H1 (cell line): ENCODE measurements at regions not wholly inside any gene's neighbourhood (a gene's known extent, or its start where the extent isn't known, plus 50 kb on each side); places are given as distances from the start of the nearest gene placed in this dataset.

Experiments
- CTCF ChIP-seq, 3 experiments: IDR thresholded peaks; 1 replicate in 2 of 3; 2 replicates in 1 of 3; pipeline versions ENCODE4 v1.5.1 to v1.6.1; 2011; ENCODE audit warnings: low read length in 3 of 3, mild to moderate bottlenecking in 3 of 3, inconsistent platforms in 2 of 3, low read depth in 1 of 3, moderate library complexity in 1 of 3; ENCODE audit not compliant: insufficient read depth in 1 of 3; ENCODE audit errors: control extremely low read depth in 1 of 3
- MAFK ChIP-seq: IDR thresholded peaks from 2 replicates; pipeline ENCODE4 v1.6.1; 2012; ENCODE audit warnings: low read depth, mild to moderate bottlenecking, improper control_type of control experiment, low read length
- POLR2A ChIP-seq, 2 experiments: IDR thresholded peaks; 1 replicate in 1 of 2; 2 replicates in 1 of 2; pipeline ENCODE4 v1.6.1; 2011; ENCODE audit warnings: low read depth in 2 of 2, low read length in 2 of 2, mild to moderate bottlenecking in 2 of 2; ENCODE audit errors: control extremely low read depth in 1 of 2
- POLR2AphosphoS5 ChIP-seq: IDR thresholded peaks from 2 replicates; pipeline ENCODE4 v1.6.1; 2011; ENCODE audit warnings: low read depth, low read length
- RFX5 ChIP-seq: IDR thresholded peaks from 2 replicates; pipeline ENCODE4 v1.6.1; 2011; ENCODE audit warnings: low read depth, low read length, improper control_type of control experiment, borderline replicate concordance
- SRF ChIP-seq: IDR thresholded peaks from 2 replicates; pipeline ENCODE4 v1.6.1; 2011; ENCODE audit warnings: mild to moderate bottlenecking, low read depth, low read length, moderate library complexity
- USF2 ChIP-seq: IDR thresholded peaks from 2 replicates; pipeline ENCODE4 v1.6.1; 2011; ENCODE audit warnings: low read length, improper control_type of control experiment

GRCh38 chr1:238628110-238628509 lies 737.4 kb upstream of the ZP4 start:
- TF ChIP-seq POLR2A (IDR thresholded peaks at IDR 0.05; ENCODE audit: control extremely low read depth in 1 of 2, low read depth in 2 of 2, low read length in 2 of 2), result no peak
- TF ChIP-seq CTCF (IDR thresholded peaks at IDR 0.05; ENCODE audit: control extremely low read depth in 1 of 3, insufficient read depth in 1 of 3, low read depth in 1 of 3, low read length in 3 of 3), result no peak
- TF ChIP-seq SRF, result no peak
- no peak for TF ChIP-seq USF2
- no peak for TF ChIP-seq MAFK
- no peak for TF ChIP-seq RFX5
- no peak for TF ChIP-seq POLR2AphosphoS5
